CD4-positive, CD25-positive, alpha-beta regulatory T cell (primary cell): ENCODE measurements at regions not wholly inside any gene's neighbourhood (a gene's known extent, or its start where the extent isn't known, plus 50 kb on each side); places are given as distances from the start of the nearest gene placed in this dataset.

Experiments
- ATAC-seq, 2 donors: fragments of 150-1000 bp; cut with Tn5 transposase; one replicate each; pipeline ENCODE4 v1.10.0; 2021; ENCODE audit warnings: low read depth in 2 of 2, moderate number of reproducible peaks in 2 of 2, moderate library complexity in 1 of 2
- DNase-seq, 3 donors: peaks; one replicate each; pipeline versions ENCODE4 v3.0.0 to v3.0.0-alpha.2; 2012 to 2022; ENCODE audit warnings: mixed read lengths in 1 of 3
- H3K27ac ChIP-seq: one replicate; pipeline ENCODE4 v1.7.0; 2013; ENCODE audit warnings: mild to moderate bottlenecking, low read length; ENCODE audit not compliant: insufficient read depth, poor library complexity, severe bottlenecking
- H3K27me3 ChIP-seq: one replicate; pipeline ENCODE4 v1.7.0; 2013; ENCODE audit warnings: low read length; ENCODE audit not compliant: control insufficient read depth, insufficient read depth
- H3K36me3 ChIP-seq: one replicate; pipeline ENCODE4 v1.7.0; 2013; ENCODE audit warnings: mild to moderate bottlenecking, low read length, moderate library complexity; ENCODE audit not compliant: control insufficient read depth, insufficient read depth
- H3K4me1 ChIP-seq: 2 replicates; pipeline ENCODE4 v1.7.0; 2013; ENCODE audit warnings: mild to moderate bottlenecking, low read length; ENCODE audit not compliant: insufficient read depth, control insufficient read depth, poor library complexity, severe bottlenecking
- H3K4me3 ChIP-seq: one replicate; pipeline ENCODE4 v1.7.0; 2013; ENCODE audit warnings: low read depth, mild to moderate bottlenecking, low read length, moderate library complexity
- H3K9me3 ChIP-seq, 2 experiments: 1 replicate in 1 of 2; 2 replicates in 1 of 2; pipeline ENCODE4 v1.7.0; 2013; ENCODE audit warnings: low read length in 2 of 2, mild to moderate bottlenecking in 1 of 2, moderate library complexity in 1 of 2; ENCODE audit not compliant: control insufficient read depth in 2 of 2
- H3K27ac Mint-ChIP-seq, 3 donors: one replicate each; pipeline ENCODE4 v1.8.0; 2020 to 2022; ENCODE audit warnings: mild to moderate bottlenecking in 3 of 3, mixed read lengths in 3 of 3, moderate library complexity in 2 of 3
- H3K27me3 Mint-ChIP-seq: one replicate; pipeline ENCODE4 v1.8.0; 2022; ENCODE audit warnings: mild to moderate bottlenecking, mixed read lengths
- H3K36me3 Mint-ChIP-seq: one replicate; pipeline ENCODE4 v1.8.0; 2020; ENCODE audit warnings: mixed read lengths
- H3K4me1 Mint-ChIP-seq, 4 donors: one replicate each; pipeline ENCODE4 v1.8.0; 2020 to 2022; ENCODE audit warnings: mixed read lengths in 4 of 4, mild to moderate bottlenecking in 1 of 4
- H3K4me3 Mint-ChIP-seq, 4 donors: one replicate each; pipeline ENCODE4 v1.8.0; 2020 to 2022; ENCODE audit warnings: mild to moderate bottlenecking in 4 of 4, mixed read lengths in 4 of 4, moderate library complexity in 3 of 4
- H3K9me3 Mint-ChIP-seq, 7 donors: one replicate each; pipeline ENCODE4 v1.8.0; 2020 to 2022; ENCODE audit warnings: mixed read lengths in 7 of 7, mild to moderate bottlenecking in 3 of 7, moderate library complexity in 2 of 7

GRCh38 chr21:16113052-16113715, 383.4 kb downstream of the USP25 start:
- no peak overlapping the region for H3K27ac Mint-ChIP-seq
- H3K27me3 Mint-ChIP-seq, result no peaks in the 10 kb centered on the region
- no peak for ATAC-seq

GRCh38 chr21:16115461-16115860, 385.7 kb downstream of the USP25 start:
- H3K4me1 Mint-ChIP-seq, result no peaks in the 10 kb centered on the region
- peaks cover 0 to 11% (median 2%) of the 10 kb centered on the region in 7 donors for H3K9me3 Mint-ChIP-seq
- ATAC-seq, result no peak
- H3K27me3 Mint-ChIP-seq, result no peaks in the 10 kb centered on the region
- H3K4me3 Mint-ChIP-seq, result no peak overlapping the region
- H3K36me3 Mint-ChIP-seq, result no peaks in the 10 kb centered on the region
- DNase-seq, result no peak
- no peak overlapping the region for H3K4me3 ChIP-seq
- no peak overlapping the region for H3K27ac Mint-ChIP-seq
- no peaks in the 10 kb centered on the region for H3K4me1 ChIP-seq
- H3K27me3 ChIP-seq, result no peaks in the 10 kb centered on the region
- no peaks in the 10 kb centered on the region for H3K36me3 ChIP-seq
- H3K9me3 ChIP-seq, result no peaks in the 10 kb centered on the region
- H3K27ac ChIP-seq, result no peak overlapping the region

More at GRCh38 chr21:16113052-16113715, 383.4 kb downstream of the USP25 start:
- DNase-seq, result no peak
- Mint-ChIP-seq H3K36me3 (no peaks in the 10 kb centered on the region), H3K9me3 (peaks cover 0 to 11% (median 2%) of the 10 kb centered on the region in 7 donors), H3K4me3 (no peak overlapping the region), H3K4me1 (no peaks in the 10 kb centered on the region)
- Histone ChIP-seq H3K27ac (no peak overlapping the region), H3K4me1 (no peaks in the 10 kb centered on the region), H3K36me3 (no peaks in the 10 kb centered on the region), H3K27me3 (no peaks in the 10 kb centered on the region), H3K9me3 (no peaks in the 10 kb centered on the region), H3K4me3 (no peak overlapping the region)

- Mint-ChIP-seq H3K27ac (no peak overlapping the region), H3K36me3 (no peaks in the 10 kb centered on the region), H3K4me1 (no peaks in the 10 kb centered on the region), H3K27me3 (no peaks in the 10 kb centered on the region), H3K4me3 (no peak overlapping the region), H3K9me3 (peaks cover 0 to 11% (median 2%) of the 10 kb centered on the region in 7 donors)
- Histone ChIP-seq H3K36me3 (no peaks in the 10 kb centered on the region), H3K4me3 (no peak overlapping the region), H3K9me3 (no peaks in the 10 kb centered on the region), H3K27ac (no peak overlapping the region), H3K27me3 (no peaks in the 10 kb centered on the region), H3K4me1 (no peaks in the 10 kb centered on the region)
- ATAC-seq, result no peak
- DNase-seq, result no peak
Measured at GRCh38 chr21:16116069-16116468, 386.3 kb downstream of the USP25 start.

- H3K4me1 Mint-ChIP-seq, result no peaks in the 10 kb centered on the region
- Histone ChIP-seq H3K36me3 (no peaks in the 10 kb centered on the region), H3K4me1 (no peaks in the 10 kb centered on the region), H3K4me3 (no peak overlapping the region), H3K27me3 (no peaks in the 10 kb centered on the region), H3K27ac (no peak overlapping the region), H3K9me3 (no peaks in the 10 kb centered on the region)
- ATAC-seq (no peak), DNase-seq (no peak)
- H3K27me3 Mint-ChIP-seq, result no peaks in the 10 kb centered on the region
- peaks cover 0 to 11% (median 4%) of the 10 kb centered on the region in 7 donors for H3K9me3 Mint-ChIP-seq
- H3K4me3 Mint-ChIP-seq, result no peak overlapping the region
- H3K27ac Mint-ChIP-seq, result no peak overlapping the region
- no peaks in the 10 kb centered on the region for H3K36me3 Mint-ChIP-seq
Measured at GRCh38 chr21:16116798-16117197, 387.0 kb downstream of the USP25 start.

- Histone ChIP-seq H3K36me3 (no peaks in the 10 kb centered on the region), H3K4me1 (no peaks in the 10 kb centered on the region), H3K9me3 (no peaks in the 10 kb centered on the region), H3K4me3 (no peak overlapping the region), H3K27ac (no peak overlapping the region), H3K27me3 (no peaks in the 10 kb centered on the region)
- DNase-seq (no peak), ATAC-seq (no peak)
- Mint-ChIP-seq H3K4me1 (no peaks in the 10 kb centered on the region), H3K4me3 (no peak overlapping the region), H3K27ac (no peak overlapping the region), H3K9me3 (peaks cover 0 to 11% (median 4%) of the 10 kb centered on the region in 7 donors), H3K27me3 (no peaks in the 10 kb centered on the region), H3K36me3 (no peaks in the 10 kb centered on the region)
Measured at GRCh38 chr21:16117331-16117730, 387.5 kb downstream of the USP25 start.

- H3K36me3 ChIP-seq, result no peaks in the 10 kb centered on the region
- DNase-seq (no peak), ATAC-seq (no peak)
- H3K27ac Mint-ChIP-seq, result no peak overlapping the region
- no peaks in the 10 kb centered on the region for H3K9me3 ChIP-seq
- H3K27me3 Mint-ChIP-seq, result no peaks in the 10 kb centered on the region
- H3K27me3 ChIP-seq, result no peaks in the 10 kb centered on the region
- no peak overlapping the region for H3K4me3 ChIP-seq
- no peaks in the 10 kb centered on the region for H3K36me3 Mint-ChIP-seq
- peaks cover 0 to 9% (median 4%) of the 10 kb centered on the region in 7 donors for H3K9me3 Mint-ChIP-seq
- no peak overlapping the region for H3K4me3 Mint-ChIP-seq
- H3K4me1 ChIP-seq, result no peaks in the 10 kb centered on the region
- H3K27ac ChIP-seq, result no peak overlapping the region
- H3K4me1 Mint-ChIP-seq, result no peaks in the 10 kb centered on the region
Measured at GRCh38 chr21:16117851-16118590, 388.2 kb downstream of the USP25 start.

- no peak for DNase-seq
- Mint-ChIP-seq H3K27me3 (no peaks in the 10 kb centered on the region), H3K4me3 (no peak overlapping the region), H3K9me3 (peaks cover 0 to 7% (median 2%) of the 10 kb centered on the region in 7 donors), H3K36me3 (no peaks in the 10 kb centered on the region), H3K4me1 (no peaks in the 10 kb centered on the region), H3K27ac (no peak overlapping the region)
- Histone ChIP-seq H3K4me3 (no peak overlapping the region), H3K36me3 (no peaks in the 10 kb centered on the region), H3K4me1 (no peaks in the 10 kb centered on the region), H3K27me3 (no peaks in the 10 kb centered on the region), H3K9me3 (no peaks in the 10 kb centered on the region), H3K27ac (no peak overlapping the region)
- no peak for ATAC-seq
Measured at GRCh38 chr21:16124378-16125138, 394.8 kb downstream of the USP25 start.
